SU-DHL-6 (cell line): ENCODE measurements at regions not wholly inside any gene's neighbourhood (a gene's known extent, or its start where the extent isn't known, plus 50 kb on each side); places are given as distances from the start of the nearest gene placed in this dataset.

Experiments
- EZH2phosphoT487 ChIP-seq: fragments of 200-600 bp; sonication (generic), shearing (Covaris generic); conservative IDR thresholded peaks from 2 replicates; pipeline ENCODE4 v1.6.1; 2018; ENCODE audit warnings: mild to moderate bottlenecking, antibody characterized with exemption, low read length, moderate library complexity, mixed read lengths
- TF ChIP-seq, protein P1 (sequence below): fragments of 200-600 bp; sonication (generic); IDR thresholded peaks from one replicate; pipeline ENCODE4 v1.5.1; 2017; ENCODE audit warnings: antibody characterized with exemption, mild to moderate bottlenecking, low read length, moderate library complexity; ENCODE audit not compliant: insufficient read depth, poor library complexity, severe bottlenecking

GRCh38 chr15:31245756-31246155 is 80.9 kb upstream of the KLF13 start:
- TF ChIP-seq, protein P1, sequence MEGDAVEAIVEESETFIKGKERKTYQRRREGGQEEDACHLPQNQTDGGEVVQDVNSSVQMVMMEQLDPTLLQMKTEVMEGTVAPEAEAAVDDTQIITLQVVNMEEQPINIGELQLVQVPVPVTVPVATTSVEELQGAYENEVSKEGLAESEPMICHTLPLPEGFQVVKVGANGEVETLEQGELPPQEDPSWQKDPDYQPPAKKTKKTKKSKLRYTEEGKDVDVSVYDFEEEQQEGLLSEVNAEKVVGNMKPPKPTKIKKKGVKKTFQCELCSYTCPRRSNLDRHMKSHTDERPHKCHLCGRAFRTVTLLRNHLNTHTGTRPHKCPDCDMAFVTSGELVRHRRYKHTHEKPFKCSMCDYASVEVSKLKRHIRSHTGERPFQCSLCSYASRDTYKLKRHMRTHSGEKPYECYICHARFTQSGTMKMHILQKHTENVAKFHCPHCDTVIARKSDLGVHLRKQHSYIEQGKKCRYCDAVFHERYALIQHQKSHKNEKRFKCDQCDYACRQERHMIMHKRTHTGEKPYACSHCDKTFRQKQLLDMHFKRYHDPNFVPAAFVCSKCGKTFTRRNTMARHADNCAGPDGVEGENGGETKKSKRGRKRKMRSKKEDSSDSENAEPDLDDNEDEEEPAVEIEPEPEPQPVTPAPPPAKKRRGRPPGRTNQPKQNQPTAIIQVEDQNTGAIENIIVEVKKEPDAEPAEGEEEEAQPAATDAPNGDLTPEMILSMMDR = no peak
- TF ChIP-seq EZH2phosphoT487 = no peak
